GM12872 (cell line): ENCODE measurements at regions not wholly inside any gene's neighbourhood (a gene's known extent, or its start where the extent isn't known, plus 50 kb on each side); places are given as distances from the start of the nearest gene placed in this dataset.

Experiments
- CTCF ChIP-seq: IDR thresholded peaks from 3 replicates; pipeline ENCODE4 v1.5.1; 2011; ENCODE audit warnings: low read depth, mild to moderate bottlenecking, low read length, moderate library complexity; ENCODE audit not compliant: insufficient read depth

- no peak for TF ChIP-seq CTCF
These were observed 307.3 kb upstream of the IRX1 start for GRCh38 chr5:3288325-3288724.

DNA sequence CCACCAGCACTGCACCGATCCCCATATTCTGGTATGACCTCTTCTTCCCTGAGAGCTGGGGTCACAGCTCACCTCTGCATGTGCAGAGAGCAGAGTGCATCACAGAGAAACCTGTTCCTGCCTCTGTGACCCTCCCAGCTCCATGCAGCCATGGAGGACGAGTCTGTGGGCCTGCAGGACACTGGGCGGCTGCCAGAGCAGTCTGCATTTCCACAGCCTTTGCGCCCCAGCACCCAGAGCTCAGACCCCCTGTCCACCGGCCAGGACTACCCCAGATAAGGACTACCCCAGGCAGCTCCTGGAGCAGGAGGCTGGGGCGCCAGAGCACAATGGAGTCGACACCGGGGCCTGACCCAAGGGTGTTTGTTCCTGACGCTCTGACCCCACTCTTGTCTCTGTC is 308.1 kb upstream of the IRX1 start:
- TF ChIP-seq CTCF = no peak

- no peak for TF ChIP-seq CTCF
These were observed 310.0 kb upstream of the IRX1 start for GRCh38 chr5:3285621-3286020.

DNA sequence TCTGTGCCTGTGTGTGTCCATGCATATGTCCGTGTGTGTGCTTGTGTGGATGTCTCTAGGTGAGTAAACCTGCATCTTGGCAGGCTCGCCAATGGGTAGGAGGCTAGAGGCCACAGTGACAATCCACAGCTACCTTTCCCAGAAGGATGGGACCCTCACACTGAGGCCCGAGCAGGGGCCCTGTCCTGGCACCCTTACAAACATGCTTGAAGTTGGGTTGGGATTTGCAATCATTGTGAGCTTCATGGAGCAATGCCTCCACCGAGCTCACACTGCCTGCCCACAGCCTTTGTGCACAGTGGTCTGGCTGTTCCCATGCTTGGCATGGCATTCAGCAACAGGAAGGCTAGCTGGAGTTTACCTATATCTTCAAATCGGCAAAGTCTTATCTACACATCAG is 311.1 kb upstream of the IRX1 start:
- TF ChIP-seq CTCF = no peak

DNA sequence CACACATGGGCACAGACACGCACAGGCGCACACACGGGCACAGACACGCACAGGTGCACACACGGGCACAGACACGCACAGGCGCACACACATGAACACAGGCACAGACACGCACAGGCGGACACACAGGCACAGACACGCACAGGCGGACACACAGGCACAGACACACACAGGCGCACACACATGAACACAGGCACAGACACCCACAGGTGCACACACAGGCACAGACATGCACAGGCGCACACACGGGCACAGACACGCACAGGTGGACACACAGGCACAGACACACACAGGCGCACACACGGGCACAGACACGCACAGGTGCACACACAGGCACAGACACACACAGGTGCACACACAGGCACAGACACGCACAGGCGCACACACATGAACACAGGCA is 312.8 kb upstream of the IRX1 start:
- TF ChIP-seq CTCF = no peak

DNA sequence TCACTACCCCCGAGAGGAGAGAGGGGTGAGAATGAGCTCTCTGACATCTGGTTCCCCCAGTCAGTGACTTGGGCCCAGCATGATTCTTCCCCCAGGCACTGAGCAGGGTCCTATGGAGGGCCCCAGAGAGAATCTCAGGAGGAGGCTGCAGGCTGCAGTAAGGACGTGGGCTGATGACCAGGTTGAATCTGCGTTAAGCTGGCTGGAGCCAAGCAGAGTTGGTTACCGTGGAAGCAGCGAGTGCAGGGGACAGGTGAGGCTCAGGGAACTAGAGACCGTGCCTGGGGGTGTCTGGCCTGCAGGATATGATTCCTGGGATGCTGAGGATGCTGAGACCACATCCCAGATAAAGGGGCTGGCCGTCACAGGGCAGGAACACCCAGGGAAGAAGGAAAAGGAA is 314.3 kb upstream of the IRX1 start:
- no peak for TF ChIP-seq CTCF

DNA sequence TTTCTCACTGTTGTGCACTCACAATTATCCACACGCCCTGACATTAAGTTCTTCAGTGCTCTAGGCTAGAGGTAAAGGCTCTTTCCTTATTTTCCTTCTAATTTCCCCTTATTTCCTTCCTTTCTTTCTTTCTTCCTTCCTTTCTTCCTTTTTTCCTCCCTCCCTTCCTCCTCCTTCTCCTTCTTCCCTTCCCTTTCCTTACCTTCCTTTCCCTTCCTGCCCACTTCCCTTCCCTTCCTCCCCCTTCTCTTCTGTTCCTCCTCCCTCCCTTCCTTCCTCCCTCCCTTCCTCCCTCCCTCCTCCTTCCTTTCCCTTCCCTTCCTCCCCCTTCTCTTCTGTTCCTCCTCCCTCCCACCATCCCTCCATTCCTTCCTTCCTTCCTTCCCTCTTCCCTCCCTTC is 317.0 kb upstream of the IRX1 start:
- no peak for TF ChIP-seq CTCF

- TF ChIP-seq CTCF = no peak
These were observed 317.9 kb upstream of the IRX1 start for GRCh38 chr5:3277590-3278196.
